AG04450 (cell line): ENCODE measurements at regions not wholly inside any gene's neighbourhood (a gene's known extent, or its start where the extent isn't known, plus 50 kb on each side); places are given as distances from the start of the nearest gene placed in this dataset.

Source experiments
- CTCF ChIA-PET: fragments of 300-600, 350-600 bp; formaldehyde crosslinking; extraction: SDS; loops from one replicate; lab custom pipeline; 2022; ENCODE audit warnings: antibody characterized with exemption, inconsistent platforms; lab: Charles Lee
- POLR2A ChIA-PET: fragments of 350-600 bp; formaldehyde crosslinking; extraction: SDS; loops from one replicate; lab custom pipeline; 2021; ENCODE audit warnings: antibody characterized with exemption, inconsistent platforms; lab: Yijun Ruan, JAX
- DNase-seq: peaks from one replicate; pipeline ENCODE4 v3.0.0-alpha.2; 2011; ENCODE audit warnings: low read depth, low spot score
- H3K27ac ChIP-seq: one replicate; pipeline ENCODE4 v1.5.1; 2012; ENCODE audit warnings: low read depth, low read length, control low read depth
- H3K27me3 ChIP-seq: one replicate; pipeline ENCODE4 v1.6.0; 2012; ENCODE audit warnings: low read length; ENCODE audit not compliant: control insufficient read depth, insufficient read depth
- H3K4me3 ChIP-seq: 2 replicates; pipeline ENCODE4 v1.5.1; 2011; ENCODE audit warnings: mild to moderate bottlenecking, low read depth, low read length, control low read depth
- H3K9me3 ChIP-seq: 2 replicates; pipeline ENCODE4 v1.5.1; 2012; ENCODE audit warnings: low read length; ENCODE audit not compliant: control insufficient read depth, insufficient read depth
- CTCF ChIP-seq: IDR thresholded peaks from 2 replicates; pipeline ENCODE4 v1.5.1; 2011; ENCODE audit warnings: low read depth, low read length, control low read depth, inconsistent platforms

GRCh38 chr4:20496068-20496467 is 204.2 kb upstream of the PACRGL start:
- no peak for TF ChIP-seq CTCF
- Histone ChIP-seq H3K9me3 (no peaks in the 10 kb centered on the region), H3K27ac (no peak overlapping the region), H3K4me3 (no peak overlapping the region), H3K27me3 (no peaks in the 10 kb centered on the region)
- CTCF ChIA-PET: no interaction called here
- DNase-seq: no peak
- POLR2A ChIA-PET: no interaction called here

GRCh38 chr4:20504146-20504545 is 196.1 kb upstream of the PACRGL start:
- TF ChIP-seq CTCF: no peak
- CTCF ChIA-PET: no interaction called here

GRCh38 chr4:20505927-20506326 is 194.3 kb upstream of the PACRGL start:
- Histone ChIP-seq H3K27ac (no peak overlapping the region), H3K9me3 (no peaks in the 10 kb centered on the region), H3K27me3 (no peaks in the 10 kb centered on the region), H3K4me3 (no peak overlapping the region)
- POLR2A ChIA-PET: no interaction called here
- DNase-seq: no peak
- no peak for TF ChIP-seq CTCF
- CTCF ChIA-PET: interaction anchor here (0.8 kb wide), 1 partner anchor 45 kb away, joined by 3 read pairs; no protein-coding TSS in a partner anchor

More at GRCh38 chr4:20504146-20504545, 196.1 kb upstream of the PACRGL start:
- no peak for DNase-seq
- Histone ChIP-seq H3K4me3 (no peak overlapping the region), H3K27ac (no peak overlapping the region), H3K27me3 (no peaks in the 10 kb centered on the region), H3K9me3 (no peaks in the 10 kb centered on the region)
- POLR2A ChIA-PET: no interaction called here

- H3K4me3 ChIP-seq: no peak overlapping the region
- no peak for DNase-seq
- no peaks in the 10 kb centered on the region for H3K9me3 ChIP-seq
- no peak for TF ChIP-seq CTCF
- CTCF ChIA-PET: interaction anchor here (1.0 kb wide), 1 partner anchor 112 kb away, joined by 3 read pairs; no protein-coding TSS in a partner anchor
- no peak overlapping the region for H3K27ac ChIP-seq
- no peaks in the 10 kb centered on the region for H3K27me3 ChIP-seq
- POLR2A ChIA-PET: no interaction called here
These were observed 193.4 kb upstream of the PACRGL start for GRCh38 chr4:20506827-20507226.

GRCh38 chr4:20509315-20509714 is 190.9 kb upstream of the PACRGL start:
- Histone ChIP-seq H3K4me3 (no peak overlapping the region), H3K27ac (no peak overlapping the region), H3K27me3 (no peaks in the 10 kb centered on the region), H3K9me3 (no peaks in the 10 kb centered on the region)
- ChIA-PET POLR2A (no interaction called here), CTCF (no interaction called here)
- TF ChIP-seq CTCF: no peak
- DNase-seq: no peak
